ENCODE measurements at regions not wholly inside any gene's neighbourhood (a gene's known extent, or its start where the extent isn't known, plus 50 kb on each side); places are given as distances from the start of the nearest gene placed in this dataset.

- Histone ChIP-seq H3K36me3 (no peaks in the 10 kb centered on the region), H3K9me3 (peaks cover 0 to 5% (median 0%) of the 10 kb centered on the region in 8 donors), H3K27me3 (replicated peaks in 1 of 7) (no peaks in the 10 kb centered on the region), H3K4me1 (no peaks in the 10 kb centered on the region), H3K4me3 (no peak overlapping the region), H3K27ac (no peak overlapping the region)
- TF ChIP-seq POLR2AphosphoS5 (IDR thresholded peaks at IDR 0.05) (no peak), CTCF (IDR thresholded peaks at IDR 0.05 in 8 of 11, conservative IDR thresholded peaks at IDR 0.05 in 3 of 11) (no peak), POLR2A (IDR thresholded peaks at IDR 0.05) (no peak)
- DNase-seq, result no peak
- intact Hi-C loops (cut with DNase I; ENCODE audit: low total_unique reads), result no loop called here
- 72 to 82% (median 76%) methylated on average over 4 of the region's 4 CpGs for WGBS, 5 donors
Measured at GRCh38 chr9:105091004-105091640, 153.3 kb upstream of the SLC44A1 start.

GRCh38 chr9:105093685-105094084 lies 150.8 kb upstream of the SLC44A1 start:
- no peak for TF ChIP-seq CTCF (IDR thresholded peaks at IDR 0.05 in 8 of 11, conservative IDR thresholded peaks at IDR 0.05 in 3 of 11)
- no peak for TF ChIP-seq POLR2A (IDR thresholded peaks at IDR 0.05)
- no peak for TF ChIP-seq POLR2AphosphoS5 (IDR thresholded peaks at IDR 0.05)
- no peak overlapping the region for H3K27ac ChIP-seq

GRCh38 chr9:105098370-105098769 lies 146.1 kb upstream of the SLC44A1 start:
- H3K9me3 ChIP-seq, result no peaks in the 10 kb centered on the region
- no peaks in the 10 kb centered on the region for H3K27me3 ChIP-seq (replicated peaks in 1 of 7)
- H3K4me1 ChIP-seq, result no peaks in the 10 kb centered on the region
- intact Hi-C loops (cut with DNase I; ENCODE audit: low total_unique reads), result no loop called here
- no peak overlapping the region for H3K27ac ChIP-seq
- no peaks in the 10 kb centered on the region for H3K36me3 ChIP-seq
- 21 to 69% (median 55%) methylated on average over 2 of the region's 2 CpGs for WGBS, 5 donors
- no peak overlapping the region for H3K4me3 ChIP-seq
- TF ChIP-seq POLR2AphosphoS5 (IDR thresholded peaks at IDR 0.05), result no peak
- TF ChIP-seq POLR2A (IDR thresholded peaks at IDR 0.05), result no peak
- no peak for TF ChIP-seq CTCF (IDR thresholded peaks at IDR 0.05 in 8 of 11, conservative IDR thresholded peaks at IDR 0.05 in 3 of 11)
- DNase-seq, result no peak

More at GRCh38 chr9:105093685-105094084, 150.8 kb upstream of the SLC44A1 start:
- intact Hi-C loops (cut with DNase I; ENCODE audit: low total_unique reads), result no loop called here
- H3K27me3 ChIP-seq (replicated peaks in 1 of 7), result no peaks in the 10 kb centered on the region
- H3K9me3 ChIP-seq, result peaks cover 0 to 5% (median 0%) of the 10 kb centered on the region in 8 donors
- DNase-seq, result no peak
- H3K36me3 ChIP-seq, result no peaks in the 10 kb centered on the region
- no peaks in the 10 kb centered on the region for H3K4me1 ChIP-seq
- no peak overlapping the region for H3K4me3 ChIP-seq
- 73 to 89% (median 82%) methylated on average over 1 of the region's 1 CpG for whole genome bisulfite sequencing, 5 donors

GRCh38 chr9:105103776-105104175 lies 140.7 kb upstream of the SLC44A1 start:
- no peaks in the 10 kb centered on the region for H3K4me1 ChIP-seq
- no peak for DNase-seq
- TF ChIP-seq CTCF (IDR thresholded peaks at IDR 0.05 in 8 of 11, conservative IDR thresholded peaks at IDR 0.05 in 3 of 11) (no peak), POLR2A (IDR thresholded peaks at IDR 0.05) (no peak), POLR2AphosphoS5 (IDR thresholded peaks at IDR 0.05) (no peak)
- intact Hi-C loops (cut with DNase I; ENCODE audit: low total_unique reads), result no loop called here
- 61 to 84% (median 81%) methylated on average over 3 of the region's 3 CpGs for WGBS, 5 donors
- H3K9me3 ChIP-seq, result no peaks in the 10 kb centered on the region
- H3K27ac ChIP-seq, result no peak overlapping the region
- H3K27me3 ChIP-seq (replicated peaks in 1 of 7), result no peaks in the 10 kb centered on the region
- H3K36me3 ChIP-seq, result no peaks in the 10 kb centered on the region
- no peak overlapping the region for H3K4me3 ChIP-seq
